Keratinocyte (primary cell): ENCODE measurements at regions not wholly inside any gene's neighbourhood (a gene's known extent, or its start where the extent isn't known, plus 50 kb on each side); places are given as distances from the start of the nearest gene placed in this dataset.

Source experiments
- DNase-seq: peaks from one replicate; pipeline ENCODE4 v3.0.0-alpha.2; 2011; ENCODE audit warnings: low read depth, missing footprints, low spot score
- FAIRE-seq: peaks from 2 replicates; lab custom pipeline; 2011; peaks lifted over from hg19 to GRCh38; lab: Jason Lieb, UNC
- H2AFZ ChIP-seq: 2 replicates; pipeline ENCODE4 v1.6.0; 2012; ENCODE audit warnings: low read length, control low read depth, inconsistent platforms; ENCODE audit not compliant: control insufficient read depth
- H3K27ac ChIP-seq: 2 replicates; pipeline ENCODE4 v1.5.1; 2011; ENCODE audit warnings: low read length; ENCODE audit not compliant: control insufficient read depth, insufficient read depth
- H3K27me3 ChIP-seq: 3 replicates; pipeline ENCODE4 v1.6.0; 2011; ENCODE audit warnings: low read length; ENCODE audit not compliant: control insufficient read depth, insufficient read depth; ENCODE audit errors: extremely low read depth
- H3K36me3 ChIP-seq, 2 experiments: 2 replicates in 1 of 2; 3 replicates in 1 of 2; pipeline ENCODE4 v1.5.1; 2011; ENCODE audit warnings: low read length in 2 of 2, mild to moderate bottlenecking in 1 of 2; ENCODE audit not compliant: control insufficient read depth in 2 of 2, insufficient read depth in 2 of 2; ENCODE audit errors: extremely low read depth in 1 of 2
- H3K4me1 ChIP-seq: 3 replicates; pipeline ENCODE4 v1.5.1; 2011; ENCODE audit warnings: low read length; ENCODE audit not compliant: control insufficient read depth, insufficient read depth; ENCODE audit errors: extremely low read depth
- H3K4me2 ChIP-seq: 3 replicates; pipeline ENCODE4 v1.6.0; 2011; ENCODE audit warnings: low read depth, low read length; ENCODE audit not compliant: control insufficient read depth, insufficient read depth; ENCODE audit errors: extremely low read depth
- H3K4me3 ChIP-seq, 3 experiments: fragments of 200-600 bp in 1 of 3; sonication (generic) in 1 of 3; 2 replicates in 2 of 3; 3 replicates in 1 of 3; pipeline ENCODE4 v1.5.1; 2011 to 2016; ENCODE audit warnings: low read length in 3 of 3, mild to moderate bottlenecking in 3 of 3, control low read depth in 2 of 3, inconsistent platforms in 1 of 3, low read depth in 1 of 3, mixed read lengths in 1 of 3, mixed run types in 1 of 3, moderate library complexity in 1 of 3; ENCODE audit not compliant: control insufficient read depth in 2 of 3, insufficient read depth in 2 of 3; ENCODE audit errors: extremely low read depth in 1 of 3
- H3K79me2 ChIP-seq: 2 replicates; pipeline ENCODE4 v1.6.0; 2012; ENCODE audit warnings: low read length; ENCODE audit not compliant: control insufficient read depth, insufficient read depth
- H3K9ac ChIP-seq: 3 replicates; pipeline ENCODE4 v1.6.0; 2011; ENCODE audit warnings: low read length; ENCODE audit not compliant: control insufficient read depth, insufficient read depth; ENCODE audit errors: extremely low read depth
- H3K9me1 ChIP-seq: 3 replicates; pipeline ENCODE4 v1.6.0; 2011; ENCODE audit warnings: low read length; ENCODE audit not compliant: control insufficient read depth, insufficient read depth; ENCODE audit errors: extremely low read depth
- H3K9me3 ChIP-seq: 2 replicates; pipeline ENCODE4 v1.5.1; 2012; ENCODE audit warnings: low read depth, low read length; ENCODE audit not compliant: control insufficient read depth
- H4K20me1 ChIP-seq: 3 replicates; pipeline ENCODE4 v1.6.0; 2011; ENCODE audit warnings: low read length; ENCODE audit not compliant: control insufficient read depth, insufficient read depth; ENCODE audit errors: extremely low read depth
- CTCF ChIP-seq, 3 experiments: IDR thresholded peaks in 1 of 3; conservative IDR thresholded peaks in 1 of 3; optimal IDR thresholded peaks in 1 of 3; 2 replicates in 2 of 3; 3 replicates in 1 of 3; pipeline versions ENCODE3 to v1.5.1; 2011; ENCODE audit warnings: low read length in 3 of 3, mild to moderate bottlenecking in 3 of 3, moderate library complexity in 2 of 3, control low read depth in 1 of 3, inconsistent platforms in 1 of 3; ENCODE audit not compliant: insufficient read depth in 2 of 3; ENCODE audit errors: extremely low read depth in 1 of 3
- EZH2 ChIP-seq: IDR thresholded peaks from one replicate; pipeline ENCODE4 v1.6.1; 2012; ENCODE audit warnings: inconsistent platforms, mild to moderate bottlenecking, low read length, moderate library complexity
- dilution Hi-C: fragments of 300-500 bp; cut with MboI; formaldehyde crosslinking; loops from one replicate; pipeline ENCODE4 v1.7.0; 2020; ENCODE audit warnings: low sequenced_read_pairs; ENCODE audit not compliant: extremely low pct_ligation_motif_present

DNA sequence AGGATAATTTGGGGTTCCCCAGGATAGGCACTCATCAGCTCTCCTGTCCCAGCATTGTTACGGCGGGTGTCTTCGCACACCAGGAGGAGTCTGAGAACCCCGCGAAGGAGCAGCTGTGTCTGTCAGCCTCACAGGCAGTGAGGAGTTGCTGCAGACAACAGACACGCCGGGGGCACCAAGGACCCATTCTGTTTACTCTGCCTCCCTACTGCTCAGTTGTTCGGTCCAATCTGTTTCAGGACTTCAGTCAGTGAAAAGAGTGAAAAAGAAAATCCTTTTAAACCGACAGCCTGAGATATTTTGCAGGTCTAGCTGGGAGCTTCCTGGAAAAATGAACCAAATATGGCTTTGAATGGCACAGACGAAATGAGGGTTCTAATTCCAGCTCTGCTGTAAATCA, 288.4 kb downstream of the OMA1 start:
- Histone ChIP-seq H4K20me1 (no peaks in the 10 kb centered on the region), H3K4me2 (no peak overlapping the region), H3K79me2 (no peaks in the 10 kb centered on the region), H2AFZ (no peak overlapping the region), H3K9me3 (no peaks in the 10 kb centered on the region), H3K27ac (no peak overlapping the region), H3K36me3 (no peaks in the 10 kb centered on the region), H3K4me3 (no peak overlapping the region), H3K9me1 (no peaks in the 10 kb centered on the region), H3K9ac (no peak overlapping the region), H3K27me3 (no peaks in the 10 kb centered on the region), H3K4me1 (no peaks in the 10 kb centered on the region)
- dilution Hi-C loops = no loop called here
- FAIRE-seq (no peak), DNase-seq (no peak)
- TF ChIP-seq EZH2 (no peak), CTCF (optimal IDR thresholded peaks at IDR 0.05 in 1 of 3, IDR thresholded peaks at IDR 0.05 in 1 of 3, conservative IDR thresholded peaks at IDR 0.05 in 1 of 3; ENCODE audit: extremely low read depth in 1 of 3, insufficient read depth in 2 of 3, low read length in 3 of 3) (no peak)

GRCh38 chr1:58257003-58257402, 289.5 kb downstream of the OMA1 start:
- Histone ChIP-seq H3K9me1 (no peaks in the 10 kb centered on the region), H3K4me1 (no peaks in the 10 kb centered on the region), H3K36me3 (no peaks in the 10 kb centered on the region), H3K79me2 (no peaks in the 10 kb centered on the region), H2AFZ (no peak overlapping the region), H4K20me1 (no peaks in the 10 kb centered on the region), H3K27ac (no peak overlapping the region), H3K4me3 (no peak overlapping the region), H3K27me3 (no peaks in the 10 kb centered on the region), H3K4me2 (no peak overlapping the region), H3K9ac (no peak overlapping the region), H3K9me3 (no peaks in the 10 kb centered on the region)
- DNase-seq (no peak), FAIRE-seq (no peak)
- TF ChIP-seq EZH2 (no peak), CTCF (optimal IDR thresholded peaks at IDR 0.05 in 1 of 3, IDR thresholded peaks at IDR 0.05 in 1 of 3, conservative IDR thresholded peaks at IDR 0.05 in 1 of 3; ENCODE audit: extremely low read depth in 1 of 3, insufficient read depth in 2 of 3, low read length in 3 of 3) (no peak)
- dilution Hi-C loops = no loop called here
